GM23338 (cell line): ENCODE measurements at regions not wholly inside any gene's neighbourhood (a gene's known extent, or its start where the extent isn't known, plus 50 kb on each side); places are given as distances from the start of the nearest gene placed in this dataset.

Experiments used
- CREB1 ChIP-seq: fragments of 250-450 bp; sonication (Bioruptor Pico); IDR thresholded peaks from 2 replicates; pipeline ENCODE4 v1.5.0; 2020; ENCODE audit warnings: low read depth, mild to moderate bottlenecking, moderate library complexity
- EZH2 ChIP-seq: fragments of 200-600 bp; sonication (generic); IDR thresholded peaks from one replicate; pipeline ENCODE4 v1.8.0; 2017; ENCODE audit warnings: antibody characterized with exemption, mild to moderate bottlenecking, low read depth; ENCODE audit not compliant: unreplicated experiment
- EZH2phosphoT487 ChIP-seq: fragments of 200-600 bp; sonication (generic); IDR thresholded peaks from one replicate; pipeline ENCODE4 v1.8.1; 2018; ENCODE audit warnings: antibody characterized with exemption; ENCODE audit not compliant: unreplicated experiment
- POLR2AphosphoS5 ChIP-seq: IDR thresholded peaks from 2 replicates; pipeline ENCODE4 v1.6.1; 2016; ENCODE audit warnings: antibody characterized with exemption, low read depth
- STAT1 ChIP-seq: IDR thresholded peaks from one replicate; pipeline ENCODE4 v1.6.1; 2016; ENCODE audit warnings: antibody characterized with exemption; ENCODE audit not compliant: unreplicated experiment
- TF ChIP-seq, protein P1 (sequence below), 2 experiments: fragments of 200-600 bp in 1 of 2; sonication (generic) in 1 of 2; conservative IDR thresholded peaks; 2 replicates each; pipeline versions ENCODE4 v1.5.1 to v1.6.1; 2016 to 2017; ENCODE audit warnings: antibody characterized with exemption in 2 of 2, low read depth in 2 of 2, mild to moderate bottlenecking in 2 of 2, moderate library complexity in 1 of 2
- TF ChIP-seq, protein P2 (sequence below): fragments of 250-450 bp; sonication (Bioruptor Pico); IDR thresholded peaks from 2 replicates; pipeline ENCODE4 v1.5.0; 2020; ENCODE audit warnings: mild to moderate bottlenecking, moderate library complexity
- TF ChIP-seq, protein P3 (sequence below): IDR thresholded peaks from 2 replicates; pipeline ENCODE4 v1.6.1; 2016; ENCODE audit warnings: antibody characterized with exemption

DNA sequence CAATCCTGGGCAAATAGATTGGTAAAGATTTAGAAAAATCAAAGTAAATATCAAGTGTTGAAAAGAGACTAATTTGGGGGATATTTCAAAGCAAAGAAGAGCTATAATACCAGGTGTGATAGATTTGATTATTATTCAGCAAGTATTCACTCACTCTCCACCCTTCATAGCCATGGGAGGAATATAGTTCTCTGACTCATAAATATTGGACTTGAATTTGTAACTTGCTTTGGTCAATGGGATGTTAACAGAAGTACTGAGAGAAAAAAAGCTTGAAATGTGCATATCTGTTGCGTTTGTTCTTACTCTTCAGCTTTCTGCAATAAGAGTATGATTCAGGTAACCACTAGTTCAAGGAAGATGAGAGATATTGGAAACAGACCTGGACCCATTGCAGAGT is 54.5 kb upstream of the IKZF2 start:
- TF ChIP-seq, protein P1, sequence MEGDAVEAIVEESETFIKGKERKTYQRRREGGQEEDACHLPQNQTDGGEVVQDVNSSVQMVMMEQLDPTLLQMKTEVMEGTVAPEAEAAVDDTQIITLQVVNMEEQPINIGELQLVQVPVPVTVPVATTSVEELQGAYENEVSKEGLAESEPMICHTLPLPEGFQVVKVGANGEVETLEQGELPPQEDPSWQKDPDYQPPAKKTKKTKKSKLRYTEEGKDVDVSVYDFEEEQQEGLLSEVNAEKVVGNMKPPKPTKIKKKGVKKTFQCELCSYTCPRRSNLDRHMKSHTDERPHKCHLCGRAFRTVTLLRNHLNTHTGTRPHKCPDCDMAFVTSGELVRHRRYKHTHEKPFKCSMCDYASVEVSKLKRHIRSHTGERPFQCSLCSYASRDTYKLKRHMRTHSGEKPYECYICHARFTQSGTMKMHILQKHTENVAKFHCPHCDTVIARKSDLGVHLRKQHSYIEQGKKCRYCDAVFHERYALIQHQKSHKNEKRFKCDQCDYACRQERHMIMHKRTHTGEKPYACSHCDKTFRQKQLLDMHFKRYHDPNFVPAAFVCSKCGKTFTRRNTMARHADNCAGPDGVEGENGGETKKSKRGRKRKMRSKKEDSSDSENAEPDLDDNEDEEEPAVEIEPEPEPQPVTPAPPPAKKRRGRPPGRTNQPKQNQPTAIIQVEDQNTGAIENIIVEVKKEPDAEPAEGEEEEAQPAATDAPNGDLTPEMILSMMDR (conservative IDR thresholded peaks at IDR 0.05; ENCODE audit: low read depth in 2 of 2): no peak
- TF ChIP-seq, protein P2, sequence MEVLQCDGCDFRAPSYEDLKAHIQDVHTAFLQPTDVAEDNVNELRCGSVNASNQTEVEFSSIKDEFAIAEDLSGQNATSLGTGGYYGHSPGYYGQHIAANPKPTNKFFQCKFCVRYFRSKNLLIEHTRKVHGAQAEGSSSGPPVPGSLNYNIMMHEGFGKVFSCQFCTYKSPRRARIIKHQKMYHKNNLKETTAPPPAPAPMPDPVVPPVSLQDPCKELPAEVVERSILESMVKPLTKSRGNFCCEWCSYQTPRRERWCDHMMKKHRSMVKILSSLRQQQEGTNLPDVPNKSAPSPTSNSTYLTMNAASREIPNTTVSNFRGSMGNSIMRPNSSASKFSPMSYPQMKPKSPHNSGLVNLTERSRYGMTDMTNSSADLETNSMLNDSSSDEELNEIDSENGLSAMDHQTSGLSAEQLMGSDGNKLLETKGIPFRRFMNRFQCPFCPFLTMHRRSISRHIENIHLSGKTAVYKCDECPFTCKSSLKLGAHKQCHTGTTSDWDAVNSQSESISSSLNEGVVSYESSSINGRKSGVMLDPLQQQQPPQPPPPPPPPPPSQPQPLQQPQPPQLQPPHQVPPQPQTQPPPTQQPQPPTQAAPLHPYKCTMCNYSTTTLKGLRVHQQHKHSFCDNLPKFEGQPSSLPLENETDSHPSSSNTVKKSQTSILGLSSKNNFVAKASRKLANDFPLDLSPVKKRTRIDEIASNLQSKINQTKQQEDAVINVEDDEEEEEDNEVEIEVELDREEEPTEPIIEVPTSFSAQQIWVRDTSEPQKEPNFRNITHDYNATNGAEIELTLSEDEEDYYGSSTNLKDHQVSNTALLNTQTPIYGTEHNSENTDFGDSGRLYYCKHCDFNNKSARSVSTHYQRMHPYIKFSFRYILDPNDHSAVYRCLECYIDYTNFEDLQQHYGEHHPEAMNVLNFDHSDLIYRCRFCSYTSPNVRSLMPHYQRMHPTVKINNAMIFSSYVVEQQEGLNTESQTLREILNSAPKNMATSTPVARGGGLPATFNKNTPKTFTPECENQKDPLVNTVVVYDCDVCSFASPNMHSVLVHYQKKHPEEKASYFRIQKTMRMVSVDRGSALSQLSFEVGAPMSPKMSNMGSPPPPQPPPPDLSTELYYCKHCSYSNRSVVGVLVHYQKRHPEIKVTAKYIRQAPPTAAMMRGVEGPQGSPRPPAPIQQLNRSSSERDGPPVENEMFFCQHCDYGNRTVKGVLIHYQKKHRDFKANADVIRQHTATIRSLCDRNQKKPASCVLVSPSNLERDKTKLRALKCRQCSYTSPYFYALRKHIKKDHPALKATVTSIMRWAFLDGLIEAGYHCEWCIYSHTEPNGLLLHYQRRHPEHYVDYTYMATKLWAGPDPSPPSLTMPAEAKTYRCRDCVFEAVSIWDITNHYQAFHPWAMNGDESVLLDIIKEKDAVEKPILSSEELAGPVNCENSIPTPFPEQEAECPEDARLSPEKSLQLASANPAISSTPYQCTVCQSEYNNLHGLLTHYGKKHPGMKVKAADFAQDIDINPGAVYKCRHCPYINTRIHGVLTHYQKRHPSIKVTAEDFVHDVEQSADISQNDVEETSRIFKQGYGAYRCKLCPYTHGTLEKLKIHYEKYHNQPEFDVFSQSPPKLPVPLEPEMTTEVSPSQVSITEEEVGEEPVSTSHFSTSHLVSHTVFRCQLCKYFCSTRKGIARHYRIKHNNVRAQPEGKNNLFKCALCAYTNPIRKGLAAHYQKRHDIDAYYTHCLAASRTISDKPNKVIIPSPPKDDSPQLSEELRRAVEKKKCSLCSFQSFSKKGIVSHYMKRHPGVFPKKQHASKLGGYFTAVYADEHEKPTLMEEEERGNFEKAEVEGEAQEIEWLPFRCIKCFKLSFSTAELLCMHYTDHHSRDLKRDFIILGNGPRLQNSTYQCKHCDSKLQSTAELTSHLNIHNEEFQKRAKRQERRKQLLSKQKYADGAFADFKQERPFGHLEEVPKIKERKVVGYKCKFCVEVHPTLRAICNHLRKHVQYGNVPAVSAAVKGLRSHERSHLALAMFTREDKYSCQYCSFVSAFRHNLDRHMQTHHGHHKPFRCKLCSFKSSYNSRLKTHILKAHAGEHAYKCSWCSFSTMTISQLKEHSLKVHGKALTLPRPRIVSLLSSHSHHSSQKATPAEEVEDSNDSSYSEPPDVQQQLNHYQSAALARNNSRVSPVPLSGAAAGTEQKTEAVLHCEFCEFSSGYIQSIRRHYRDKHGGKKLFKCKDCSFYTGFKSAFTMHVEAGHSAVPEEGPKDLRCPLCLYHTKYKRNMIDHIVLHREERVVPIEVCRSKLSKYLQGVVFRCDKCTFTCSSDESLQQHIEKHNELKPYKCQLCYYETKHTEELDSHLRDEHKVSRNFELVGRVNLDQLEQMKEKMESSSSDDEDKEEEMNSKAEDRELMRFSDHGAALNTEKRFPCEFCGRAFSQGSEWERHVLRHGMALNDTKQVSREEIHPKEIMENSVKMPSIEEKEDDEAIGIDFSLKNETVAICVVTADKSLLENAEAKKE (CRISPR knock-in tag): no peak
- TF ChIP-seq EZH2phosphoT487 (no peak), POLR2AphosphoS5 (no peak), CREB1 (CRISPR knock-in tag) (no peak), STAT1 (no peak), EZH2 (no peak)
- TF ChIP-seq, protein P3, sequence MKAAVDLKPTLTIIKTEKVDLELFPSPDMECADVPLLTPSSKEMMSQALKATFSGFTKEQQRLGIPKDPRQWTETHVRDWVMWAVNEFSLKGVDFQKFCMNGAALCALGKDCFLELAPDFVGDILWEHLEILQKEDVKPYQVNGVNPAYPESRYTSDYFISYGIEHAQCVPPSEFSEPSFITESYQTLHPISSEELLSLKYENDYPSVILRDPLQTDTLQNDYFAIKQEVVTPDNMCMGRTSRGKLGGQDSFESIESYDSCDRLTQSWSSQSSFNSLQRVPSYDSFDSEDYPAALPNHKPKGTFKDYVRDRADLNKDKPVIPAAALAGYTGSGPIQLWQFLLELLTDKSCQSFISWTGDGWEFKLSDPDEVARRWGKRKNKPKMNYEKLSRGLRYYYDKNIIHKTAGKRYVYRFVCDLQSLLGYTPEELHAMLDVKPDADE: no peak
